SIG-M5 treated with dmso at 0.1 percent for 504 hours (cell line): ENCODE measurements at regions not wholly inside any gene's neighbourhood (a gene's known extent, or its start where the extent isn't known, plus 50 kb on each side); places are given as distances from the start of the nearest gene placed in this dataset.
"Not testable (repeated sequence)": the region's sequence is repeated elsewhere in the genome, so short reads cannot be mapped to it uniquely, and the experiment has no call there.

ENCODE experiments used
- DNase-seq: peaks from one replicate; lab custom pipeline; 2025; ENCODE audit not compliant: unreplicated experiment; lab: John Stamatoyannopoulos, UW

DNA sequence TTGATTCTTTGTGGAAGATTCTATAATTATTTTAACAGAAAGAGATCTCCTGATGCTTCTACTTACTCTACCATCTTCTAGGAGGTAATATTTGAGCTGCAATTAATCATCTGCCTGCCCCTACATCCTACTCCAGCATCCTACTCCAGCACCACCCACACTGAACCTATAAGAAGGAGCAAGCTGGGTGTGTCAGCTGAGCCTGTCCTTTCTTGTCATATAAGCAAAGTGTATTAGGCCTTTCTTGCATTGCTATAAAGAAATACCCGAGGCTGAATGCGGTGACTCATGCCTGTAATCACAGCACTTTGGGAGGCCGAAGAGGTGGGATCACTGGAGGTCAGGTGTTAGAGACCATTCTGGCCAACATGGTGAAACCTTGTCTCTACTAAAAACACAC lies 84.2 kb upstream of the ARG1 start:
- DNase-seq: no peak

- no peak for DNase-seq
Observed at GRCh38 chr6:131490441-131490840, 82.6 kb upstream of the ARG1 start.

DNA sequence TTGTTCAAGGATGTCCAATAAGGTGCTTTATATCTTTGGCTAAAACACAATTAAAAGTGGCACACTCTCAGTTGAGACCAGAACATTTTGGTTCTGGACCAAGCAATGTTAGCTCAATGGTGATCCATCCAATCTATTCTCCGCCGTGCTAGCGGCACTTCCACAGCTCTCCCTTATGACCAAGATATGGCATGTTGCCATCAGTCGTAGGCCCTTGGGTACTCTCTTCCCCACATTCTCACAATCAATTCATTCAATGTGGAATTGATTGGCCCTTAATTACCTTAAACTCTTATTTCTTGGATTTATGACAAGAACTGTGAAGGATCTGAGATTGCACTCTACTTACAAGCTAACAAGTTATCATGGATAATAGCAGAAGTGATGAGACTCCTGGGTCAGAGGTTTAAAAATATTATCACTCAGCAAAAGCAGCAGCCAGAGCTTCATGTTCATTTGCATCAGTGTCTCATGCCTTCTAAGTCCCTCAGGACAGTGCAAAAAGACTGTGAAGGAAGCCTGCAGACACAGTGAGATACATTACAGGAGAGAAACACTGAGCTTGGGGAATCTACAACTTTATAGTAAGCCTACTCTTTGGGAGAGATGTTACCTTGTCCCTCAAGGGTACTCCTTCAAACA lies 80.0 kb upstream of the ARG1 start:
- no peak for DNase-seq

- DNase-seq: not testable (repeated sequence)
Observed at GRCh38 chr6:131504387-131504786, 68.6 kb upstream of the ARG1 start.

GRCh38 chr6:131510094-131510493 lies 62.9 kb upstream of the ARG1 start:
- no peak for DNase-seq

GRCh38 chr6:131510591-131510990 lies 62.4 kb upstream of the ARG1 start:
- DNase-seq: no peak

- peak; percentile 56 for DNase-seq
Observed at GRCh38 chr6:131519670-131520436, 53.2 kb upstream of the ARG1 start.
